H9 (cell line): ENCODE measurements at regions not wholly inside any gene's neighbourhood (a gene's known extent, or its start where the extent isn't known, plus 50 kb on each side); places are given as distances from the start of the nearest gene placed in this dataset.

Source experiments
- DNase-seq: peaks from one replicate; pipeline ENCODE4 v3.0.0-alpha.2; 2017
- H2AFZ ChIP-seq: one replicate; pipeline ENCODE4 v1.6.1; 2013; ENCODE audit warnings: mild to moderate bottlenecking, low read length, control low read depth, moderate library complexity
- H2AK5ac ChIP-seq: 2 replicates; pipeline ENCODE4 v1.6.1; 2013; ENCODE audit warnings: low read length, control low read depth, mixed read lengths; ENCODE audit not compliant: insufficient read length
- H2BK120ac ChIP-seq: one replicate; pipeline ENCODE4 v1.6.1; 2013; ENCODE audit warnings: low read depth, mild to moderate bottlenecking, low read length, control low read depth, inconsistent platforms; ENCODE audit not compliant: poor library complexity, severe bottlenecking
- H2BK12ac ChIP-seq: 2 replicates; pipeline ENCODE4 v1.6.1; 2013; ENCODE audit warnings: low read length, control low read depth, mixed read lengths, low read depth; ENCODE audit not compliant: insufficient read length
- H2BK15ac ChIP-seq: 2 replicates; pipeline ENCODE4 v1.6.1; 2013; ENCODE audit warnings: low read depth, low read length, control low read depth
- H2BK20ac ChIP-seq: one replicate; pipeline ENCODE4 v1.6.1; 2013; ENCODE audit warnings: low read depth, mild to moderate bottlenecking, low read length, control low read depth, inconsistent platforms; ENCODE audit not compliant: poor library complexity, severe bottlenecking
- H2BK5ac ChIP-seq: 2 replicates; pipeline ENCODE4 v1.6.1; 2013; ENCODE audit warnings: low read length, control low read depth, mixed read lengths; ENCODE audit not compliant: insufficient read length
- H3K14ac ChIP-seq: 2 replicates; pipeline ENCODE4 v1.6.1; 2013; ENCODE audit warnings: low read length, control low read depth; ENCODE audit not compliant: insufficient read depth
- H3K18ac ChIP-seq: 2 replicates; pipeline ENCODE4 v1.6.1; 2013; ENCODE audit warnings: low read depth, mild to moderate bottlenecking, mixed read lengths, low read length, control low read depth; ENCODE audit not compliant: insufficient read length
- H3K23ac ChIP-seq: 2 replicates; pipeline ENCODE4 v1.6.1; 2013; ENCODE audit warnings: low read length, control low read depth, mixed read lengths, low read depth; ENCODE audit not compliant: insufficient read length
- H3K23me2 ChIP-seq: 2 replicates; pipeline ENCODE4 v1.6.1; 2013; ENCODE audit warnings: low read depth, mild to moderate bottlenecking, mixed read lengths, low read length, control low read depth; ENCODE audit not compliant: insufficient read length, poor library complexity, severe bottlenecking
- H3K27ac ChIP-seq: 2 replicates; pipeline ENCODE4 v1.5.1; 2013; ENCODE audit warnings: low read length, control low read depth, mixed read lengths, low read depth; ENCODE audit not compliant: insufficient read length
- H3K27me3 ChIP-seq: 2 replicates; pipeline ENCODE4 v1.6.1; 2013; ENCODE audit warnings: low read length, control low read depth, inconsistent platforms; ENCODE audit not compliant: insufficient read depth
- H3K4ac ChIP-seq: 2 replicates; pipeline ENCODE4 v1.6.1; 2013; ENCODE audit warnings: low read depth, mild to moderate bottlenecking, control low read depth, inconsistent platforms, low read length, moderate library complexity
- H3K4me1 ChIP-seq: 2 replicates; pipeline ENCODE4 v1.6.1; 2013; ENCODE audit warnings: low read length, control low read depth, inconsistent platforms; ENCODE audit not compliant: insufficient read depth
- H3K4me2 ChIP-seq: 2 replicates; pipeline ENCODE4 v1.6.1; 2013; ENCODE audit warnings: low read length, control low read depth, mixed read lengths; ENCODE audit not compliant: insufficient read length, insufficient read depth
- H3K56ac ChIP-seq: 2 replicates; pipeline ENCODE4 v1.6.1; 2013; ENCODE audit warnings: low read depth, mild to moderate bottlenecking, mixed read lengths, low read length, control low read depth; ENCODE audit not compliant: insufficient read length
- H3K79me1 ChIP-seq: 2 replicates; pipeline ENCODE4 v1.6.1; 2013; ENCODE audit warnings: low read depth, mild to moderate bottlenecking, moderate library complexity, low read length, control low read depth, inconsistent platforms; ENCODE audit not compliant: insufficient read depth, poor library complexity, severe bottlenecking
- H3K79me2 ChIP-seq: 2 replicates; pipeline ENCODE4 v1.6.1; 2013; ENCODE audit warnings: low read length, control low read depth, inconsistent platforms; ENCODE audit not compliant: insufficient read depth
- H3K9ac ChIP-seq: 2 replicates; pipeline ENCODE4 v1.6.1; 2013; ENCODE audit warnings: low read length, control low read depth, mixed read lengths; ENCODE audit not compliant: insufficient read length; ENCODE audit errors: extremely low read depth
- H3K9me3 ChIP-seq: one replicate; pipeline ENCODE4 v1.6.1; 2013; ENCODE audit warnings: low read depth, low read length, inconsistent platforms; ENCODE audit not compliant: control insufficient read depth
- H3T11ph ChIP-seq: one replicate; pipeline ENCODE4 v1.6.1; 2013; ENCODE audit warnings: mild to moderate bottlenecking, low read length, control low read depth, inconsistent platforms
- H4K20me1 ChIP-seq: one replicate; pipeline ENCODE4 v1.6.1; 2013; ENCODE audit not compliant: control insufficient read depth, insufficient read length, insufficient read depth
- H4K5ac ChIP-seq: 2 replicates; pipeline ENCODE4 v1.6.1; 2013; ENCODE audit warnings: low read depth, mild to moderate bottlenecking, mixed read lengths, low read length, control low read depth; ENCODE audit not compliant: insufficient read length
- H4K8ac ChIP-seq: replicated peaks from 2 replicates; pipeline ENCODE4 v1.6.1; 2013; ENCODE audit warnings: low read length, control low read depth, mixed read lengths, low read depth; ENCODE audit not compliant: insufficient read length
- H4K91ac ChIP-seq: 2 replicates; pipeline ENCODE4 v1.6.1; 2013; ENCODE audit warnings: low read depth, mild to moderate bottlenecking, moderate library complexity, mixed read lengths, low read length, control low read depth; ENCODE audit not compliant: insufficient read length
- H3K27ac Mint-ChIP-seq, 3 experiments: 2 replicates in 2 of 3; 3 replicates in 1 of 3; pipeline ENCODE4 v1.8.0; 2020 to 2021; ENCODE audit warnings: mixed read lengths in 3 of 3, mild to moderate bottlenecking in 1 of 3, moderate library complexity in 1 of 3
- H3K27me3 Mint-ChIP-seq: 2 replicates; pipeline ENCODE4 v1.8.0; 2021; ENCODE audit warnings: low read depth, mild to moderate bottlenecking, moderate library complexity, mixed read lengths
- H3K36me3 Mint-ChIP-seq, 3 experiments: 2 replicates in 2 of 3; 3 replicates in 1 of 3; pipeline ENCODE4 v1.8.0; 2020 to 2021; ENCODE audit warnings: low read depth in 3 of 3, mixed read lengths in 3 of 3; ENCODE audit not compliant: insufficient read depth in 1 of 3
- H3K4me1 Mint-ChIP-seq, 2 experiments: 2 replicates each; pipeline ENCODE4 v1.8.0; 2020; ENCODE audit warnings: mixed read lengths in 2 of 2
- H3K4me3 Mint-ChIP-seq, 2 experiments: 2 replicates in 1 of 2; 3 replicates in 1 of 2; pipeline ENCODE4 v1.8.0; 2020 to 2021; ENCODE audit warnings: mild to moderate bottlenecking in 2 of 2, mixed read lengths in 2 of 2, moderate library complexity in 1 of 2
- H3K9me3 Mint-ChIP-seq, 2 experiments: 2 replicates in 1 of 2; 3 replicates in 1 of 2; pipeline ENCODE4 v1.8.0; 2020; ENCODE audit warnings: mild to moderate bottlenecking in 2 of 2, mixed read lengths in 2 of 2, moderate library complexity in 1 of 2
- CTCF ChIP-seq: fragments of 200-600 bp; sonication (generic); conservative IDR thresholded peaks from 3 replicates; pipeline ENCODE4 v1.8.0; 2021; ENCODE audit warnings: antibody characterized with exemption, mild to moderate bottlenecking
- WGBS: extraction: QIAGEN DNeasy Blood & Tissue Kit; methylation state at CpG from one replicate; pipeline ENCODE4 v1.1.7; 2013; ENCODE audit warnings: missing lambda C conversion rate, low lambda C conversion rate, mixed read lengths; ENCODE audit not compliant: insufficient read length; ENCODE audit errors: extremely low coverage; 5-methylcytosine and 5-hydroxymethylcytosine counted together

- Histone ChIP-seq H3K14ac (no peak overlapping the region), H3K27ac (no peak overlapping the region), H4K5ac (no peak overlapping the region), H3K23ac (no peak overlapping the region), H3K23me2 (no peaks in the 10 kb centered on the region), H4K91ac (no peak overlapping the region), H3T11ph (no peak overlapping the region), H2BK120ac (no peak overlapping the region), H3K79me2 (no peaks in the 10 kb centered on the region), H3K9ac (no peak overlapping the region), H3K79me1 (no peaks in the 10 kb centered on the region), H3K56ac (no peak overlapping the region), H3K9me3 (no peaks in the 10 kb centered on the region), H3K18ac (no peak overlapping the region), H2AK5ac (no peak overlapping the region), H4K8ac (no peak overlapping the region), H2BK12ac (no peak overlapping the region), H3K4me2 (no peak overlapping the region), H2BK15ac (no peak overlapping the region), H3K27me3 (no peaks in the 10 kb centered on the region), H2BK20ac (no peak overlapping the region), H3K4me1 (no peaks in the 10 kb centered on the region), H2BK5ac (no peak overlapping the region), H2AFZ (no peak overlapping the region), H4K20me1 (no peaks in the 10 kb centered on the region), H3K4ac (no peak overlapping the region)
- Mint-ChIP-seq H3K4me1 (no peaks in the 10 kb centered on the region), H3K9me3 (no peaks in the 10 kb centered on the region), H3K27me3 (no peaks in the 10 kb centered on the region; the same call in 1 of the 2 replicates), H3K27ac (no peak overlapping the region), H3K36me3 (no peaks in the 10 kb centered on the region), H3K4me3 (no peak overlapping the region)
- DNase-seq, result no peak
- TF ChIP-seq CTCF, result no peak
- no CpG with 5 or more reads among the region's 2 CpGs for WGBS
Observed at GRCh38 chr15:95141486-95141885, 910.1 kb downstream of the MCTP2 start.
